A549 (cell line): ENCODE measurements at regions not wholly inside any gene's neighbourhood (a gene's known extent, or its start where the extent isn't known, plus 50 kb on each side); places are given as distances from the start of the nearest gene placed in this dataset.

Experiments used
- CHD2 ChIP-seq: fragments of 150-350 bp; IDR thresholded peaks from 2 replicates; pipeline ENCODE4 v1.6.1; 2014; ENCODE audit warnings: low read length; ENCODE audit not compliant: partially characterized antibody
- CTCF ChIP-seq: fragments of >200 bp; sonication (Bioruptor Twin); formaldehyde crosslinking; IDR thresholded peaks from 3 replicates; pipeline ENCODE4 v1.5.1; 2016

- TF ChIP-seq CTCF (no peak), CHD2 (no peak)
Observed at GRCh38 chr16:85187447-85187846, 75.2 kb upstream of the CIBAR2 start.
